C4-2B (cell line): ENCODE measurements at regions not wholly inside any gene's neighbourhood (a gene's known extent, or its start where the extent isn't known, plus 50 kb on each side); places are given as distances from the start of the nearest gene placed in this dataset.

Experiments used
- CTCF ChIP-seq: fragments of 450-650 bp; conservative IDR thresholded peaks from 2 replicates; pipeline ENCODE4 v1.5.1; 2017; ENCODE audit warnings: mild to moderate bottlenecking
- ZFX ChIP-seq: fragments of 450-650 bp; IDR thresholded peaks from 2 replicates; pipeline ENCODE4 v1.6.1; 2017

- TF ChIP-seq CTCF: no peak
- no peak for TF ChIP-seq ZFX
Observed at GRCh38 chr2:59926731-59927130, 626.7 kb downstream of the BCL11A start.
